Activated CD4-positive, CD25-positive, alpha-beta regulatory T cell (primary cell): ENCODE measurements at regions not wholly inside any gene's neighbourhood (a gene's known extent, or its start where the extent isn't known, plus 50 kb on each side); places are given as distances from the start of the nearest gene placed in this dataset.

Source experiments
- DNase-seq, 4 experiments: peaks; one replicate each; lab custom pipeline; 2025; lab: John Stamatoyannopoulos, UW

DNA sequence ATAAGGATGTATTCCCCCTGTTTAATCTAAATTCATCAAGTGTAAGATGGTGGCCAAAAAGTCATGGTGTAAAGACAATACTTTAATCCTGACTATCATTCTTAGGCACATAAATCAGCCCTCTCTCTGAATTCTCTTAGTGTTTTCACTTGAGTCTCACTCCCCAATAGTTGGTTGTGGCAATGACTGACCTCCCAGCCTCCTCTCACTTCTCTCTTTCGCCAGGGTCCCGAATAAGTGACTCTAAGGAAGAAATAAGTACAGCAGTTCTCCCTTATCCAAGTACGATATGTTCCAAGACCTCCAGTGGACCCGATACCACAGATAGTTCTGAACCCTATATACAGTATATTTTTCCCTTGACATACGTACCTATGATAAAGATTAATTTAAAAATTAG is 335.3 kb downstream of the MAF start:
- DNase-seq, result no peak

DNA sequence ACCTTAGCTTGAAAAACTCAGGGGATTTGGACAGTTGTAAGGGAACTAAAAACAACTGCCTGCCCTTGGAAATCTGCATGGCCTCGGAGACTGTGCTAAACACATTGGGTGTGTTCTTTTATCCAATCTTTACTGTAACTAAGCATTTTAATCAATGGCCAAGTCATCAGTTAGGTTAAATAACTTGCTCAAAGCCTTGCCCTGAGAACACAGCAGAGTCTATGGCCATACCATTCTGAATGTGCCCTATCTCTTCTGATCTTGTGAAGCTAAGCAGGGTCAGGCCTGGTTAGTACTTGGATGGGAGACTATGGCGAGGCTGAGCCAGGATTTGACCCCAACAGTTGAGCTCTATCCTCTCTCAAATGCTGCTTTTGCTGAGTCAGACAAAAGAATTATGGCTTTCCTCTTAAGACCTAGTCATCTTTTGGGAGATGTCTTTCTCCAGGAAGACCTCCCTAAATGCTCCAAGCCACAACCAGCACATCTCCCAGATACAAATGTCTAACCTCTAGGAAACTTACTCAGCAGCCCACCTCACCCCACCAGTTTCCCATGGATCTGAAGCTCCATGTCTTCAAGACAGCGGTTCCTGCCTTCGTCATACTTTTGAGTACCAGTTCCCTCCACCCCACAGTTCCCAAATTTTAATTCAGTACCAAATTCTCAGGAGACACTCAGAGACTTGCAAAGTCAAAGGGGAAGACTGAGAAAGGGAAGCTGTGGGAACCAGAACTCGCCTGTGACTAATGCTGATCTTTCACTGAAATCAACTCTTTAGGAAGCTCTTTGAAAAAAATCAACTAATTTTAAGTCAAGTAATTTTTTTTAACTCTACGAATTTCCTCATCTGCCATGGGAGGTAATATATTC is 336.1 kb downstream of the MAF start:
- DNase-seq, result no peak

- no peak for DNase-seq
These were observed 337.1 kb downstream of the MAF start for GRCh38 chr16:79263425-79263824.
